K562 (cell line): ENCODE measurements at regions not wholly inside any gene's neighbourhood (a gene's known extent, or its start where the extent isn't known, plus 50 kb on each side); places are given as distances from the start of the nearest gene placed in this dataset.

Experiments used
- ELF4 ChIP-seq: fragments of 450-650 bp; formaldehyde crosslinking; IDR thresholded peaks from 2 replicates; pipeline ENCODE4 v1.4.0; 2022; ENCODE audit warnings: missing genetic modification characterization
- FOXA1 ChIP-seq: fragments of 450-650 bp; IDR thresholded peaks from 2 replicates; pipeline ENCODE4 v1.6.1; 2016; ENCODE audit warnings: mild to moderate bottlenecking, borderline replicate concordance
- MAFK ChIP-seq: IDR thresholded peaks from 2 replicates; pipeline ENCODE4 v1.6.1; 2011; ENCODE audit warnings: low read length, improper control_type of control experiment
- MTF1 ChIP-seq: fragments of 250-450 bp; sonication (Bioruptor Pico); IDR thresholded peaks from 2 replicates; pipeline ENCODE4 v1.9.0; 2021; ENCODE audit warnings: moderate library complexity, mild to moderate bottlenecking, inconsistent platforms, borderline replicate concordance
- POLR2A ChIP-seq: fragments of 450-650 bp; conservative IDR thresholded peaks from 2 replicates; pipeline ENCODE4 v1.6.1; 2016
- POLR2AphosphoS5 ChIP-seq: IDR thresholded peaks from 2 replicates; pipeline ENCODE4 v1.6.1; 2011; ENCODE audit warnings: mild to moderate bottlenecking, low read depth, low read length, moderate library complexity; ENCODE audit not compliant: control insufficient read depth, insufficient read depth
- THRAP3 ChIP-seq: fragments of 450-650 bp; IDR thresholded peaks from 2 replicates; pipeline ENCODE4 v1.6.1; 2016; ENCODE audit warnings: mild to moderate bottlenecking, inconsistent platforms, borderline replicate concordance

DNA sequence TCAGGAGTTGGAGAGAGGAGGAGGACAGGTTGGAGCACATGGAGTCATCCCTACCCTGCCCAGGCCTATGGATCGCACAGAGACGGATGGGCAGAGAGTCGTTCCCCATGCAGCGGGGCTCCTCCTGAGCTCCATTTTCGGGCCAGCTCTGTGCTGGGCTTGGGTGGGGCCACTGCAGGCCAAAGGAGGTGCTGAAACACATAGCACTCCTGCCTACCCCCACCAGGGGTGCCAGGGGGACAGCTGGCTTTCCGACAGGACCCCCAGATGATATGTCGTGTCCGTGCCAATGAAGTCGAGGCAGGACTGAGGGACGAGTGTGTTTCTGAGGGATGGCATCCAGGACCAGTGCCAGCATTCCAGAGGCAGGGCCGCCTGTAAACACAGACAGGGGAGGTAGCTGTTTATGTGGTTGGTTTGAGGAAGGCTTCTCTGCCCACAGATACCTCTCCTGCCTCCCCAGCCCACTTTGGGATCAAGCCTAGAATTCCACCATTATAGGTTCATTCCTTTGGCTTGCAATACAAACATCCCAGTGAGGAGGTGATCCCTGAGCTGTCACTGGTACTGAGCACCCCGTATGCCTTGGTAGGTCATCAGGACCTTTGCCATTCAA is 116.6 kb downstream of the GLI2 start:
- TF ChIP-seq THRAP3 (no peak), POLR2AphosphoS5 (no peak), FOXA1 (no peak), POLR2A (no peak), ELF4 (CRISPR knock-in tag) (no peak), MTF1 (CRISPR knock-in tag) (no peak), MAFK (no peak)
